IMR-90 (cell line): ENCODE measurements at regions not wholly inside any gene's neighbourhood (a gene's known extent, or its start where the extent isn't known, plus 50 kb on each side); places are given as distances from the start of the nearest gene placed in this dataset.

Source experiments
- FOS ChIP-seq: fragments of 150-350 bp; IDR thresholded peaks from 2 replicates; pipeline ENCODE4 v1.6.1; 2016; ENCODE audit warnings: low read depth, low read length
- MXI1 ChIP-seq: IDR thresholded peaks from 2 replicates; pipeline ENCODE4 v1.6.1; 2012; ENCODE audit warnings: low read depth, mild to moderate bottlenecking, low read length, moderate library complexity, borderline replicate concordance
- POLR2A ChIP-seq: IDR thresholded peaks from 2 replicates; pipeline ENCODE4 v1.6.1; 2012; ENCODE audit warnings: mild to moderate bottlenecking, low read depth, low read length
- RAD21 ChIP-seq: IDR thresholded peaks from 2 replicates; pipeline ENCODE4 v1.6.1; 2012; ENCODE audit warnings: low read length, improper control_type of control experiment
- SMC3 ChIP-seq: fragments of 150-350 bp; IDR thresholded peaks from 2 replicates; pipeline ENCODE4 v1.6.1; 2016; ENCODE audit warnings: low read depth, mild to moderate bottlenecking, antibody characterized with exemption, low read length, moderate library complexity
- TF ChIP-seq, protein P1 (sequence below): fragments of 150-350 bp; IDR thresholded peaks from 2 replicates; pipeline ENCODE4 v1.6.1; 2016; ENCODE audit warnings: low read depth, mild to moderate bottlenecking, low read length, moderate library complexity, borderline replicate concordance
- TF ChIP-seq, protein P2 (sequence below): conservative IDR thresholded peaks from 2 replicates; pipeline ENCODE4 v1.5.1; 2012; ENCODE audit warnings: mild to moderate bottlenecking, low read depth, low read length, improper control_type of control experiment
- TF ChIP-seq, protein P3 (sequence below): fragments of 150-350 bp; IDR thresholded peaks from 2 replicates; pipeline ENCODE4 v1.6.1; 2017; ENCODE audit warnings: mild to moderate bottlenecking, antibody characterized with exemption, low read length, low read depth

DNA sequence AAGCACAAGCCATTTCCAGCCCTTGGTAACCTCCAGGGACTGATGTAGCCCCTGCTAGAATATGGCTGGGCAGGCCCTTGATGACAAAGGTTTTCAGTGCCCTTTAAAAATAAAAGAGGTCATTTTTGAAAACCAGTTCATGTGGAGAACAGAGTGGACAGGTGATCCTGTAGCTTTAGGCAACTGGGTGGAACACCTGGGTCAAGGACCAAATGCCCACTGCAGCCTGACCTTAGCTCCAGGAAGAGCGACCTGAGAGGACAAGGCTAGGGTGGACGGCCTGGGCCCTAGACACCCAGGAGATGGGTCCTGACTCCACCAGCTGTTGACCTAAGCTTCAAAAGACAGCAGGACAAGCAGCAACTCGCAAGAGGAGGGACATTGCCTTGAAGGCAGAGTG lies 116.6 kb downstream of the LIPG start:
- TF ChIP-seq, protein P1, sequence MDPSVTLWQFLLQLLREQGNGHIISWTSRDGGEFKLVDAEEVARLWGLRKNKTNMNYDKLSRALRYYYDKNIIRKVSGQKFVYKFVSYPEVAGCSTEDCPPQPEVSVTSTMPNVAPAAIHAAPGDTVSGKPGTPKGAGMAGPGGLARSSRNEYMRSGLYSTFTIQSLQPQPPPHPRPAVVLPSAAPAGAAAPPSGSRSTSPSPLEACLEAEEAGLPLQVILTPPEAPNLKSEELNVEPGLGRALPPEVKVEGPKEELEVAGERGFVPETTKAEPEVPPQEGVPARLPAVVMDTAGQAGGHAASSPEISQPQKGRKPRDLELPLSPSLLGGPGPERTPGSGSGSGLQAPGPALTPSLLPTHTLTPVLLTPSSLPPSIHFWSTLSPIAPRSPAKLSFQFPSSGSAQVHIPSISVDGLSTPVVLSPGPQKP: no peak
- no peak for TF ChIP-seq FOS
- TF ChIP-seq, protein P2, sequence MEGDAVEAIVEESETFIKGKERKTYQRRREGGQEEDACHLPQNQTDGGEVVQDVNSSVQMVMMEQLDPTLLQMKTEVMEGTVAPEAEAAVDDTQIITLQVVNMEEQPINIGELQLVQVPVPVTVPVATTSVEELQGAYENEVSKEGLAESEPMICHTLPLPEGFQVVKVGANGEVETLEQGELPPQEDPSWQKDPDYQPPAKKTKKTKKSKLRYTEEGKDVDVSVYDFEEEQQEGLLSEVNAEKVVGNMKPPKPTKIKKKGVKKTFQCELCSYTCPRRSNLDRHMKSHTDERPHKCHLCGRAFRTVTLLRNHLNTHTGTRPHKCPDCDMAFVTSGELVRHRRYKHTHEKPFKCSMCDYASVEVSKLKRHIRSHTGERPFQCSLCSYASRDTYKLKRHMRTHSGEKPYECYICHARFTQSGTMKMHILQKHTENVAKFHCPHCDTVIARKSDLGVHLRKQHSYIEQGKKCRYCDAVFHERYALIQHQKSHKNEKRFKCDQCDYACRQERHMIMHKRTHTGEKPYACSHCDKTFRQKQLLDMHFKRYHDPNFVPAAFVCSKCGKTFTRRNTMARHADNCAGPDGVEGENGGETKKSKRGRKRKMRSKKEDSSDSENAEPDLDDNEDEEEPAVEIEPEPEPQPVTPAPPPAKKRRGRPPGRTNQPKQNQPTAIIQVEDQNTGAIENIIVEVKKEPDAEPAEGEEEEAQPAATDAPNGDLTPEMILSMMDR: no peak
- no peak for TF ChIP-seq SMC3
- TF ChIP-seq POLR2A: no peak
- no peak for TF ChIP-seq MXI1
- no peak for TF ChIP-seq RAD21
- TF ChIP-seq, protein P3, sequence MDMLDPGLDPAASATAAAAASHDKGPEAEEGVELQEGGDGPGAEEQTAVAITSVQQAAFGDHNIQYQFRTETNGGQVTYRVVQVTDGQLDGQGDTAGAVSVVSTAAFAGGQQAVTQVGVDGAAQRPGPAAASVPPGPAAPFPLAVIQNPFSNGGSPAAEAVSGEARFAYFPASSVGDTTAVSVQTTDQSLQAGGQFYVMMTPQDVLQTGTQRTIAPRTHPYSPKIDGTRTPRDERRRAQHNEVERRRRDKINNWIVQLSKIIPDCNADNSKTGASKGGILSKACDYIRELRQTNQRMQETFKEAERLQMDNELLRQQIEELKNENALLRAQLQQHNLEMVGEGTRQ: no peak
